RWPE2 (cell line): ENCODE measurements at regions not wholly inside any gene's neighbourhood (a gene's known extent, or its start where the extent isn't known, plus 50 kb on each side); places are given as distances from the start of the nearest gene placed in this dataset.

Experiments
- ATAC-seq: fragments of 200-7000 bp; cut with Tn5 transposase; 3 replicates; pipeline ENCODE4 v1.9.1; 2021; ENCODE audit warnings: low read depth
- DNase-seq: peaks from one replicate; pipeline ENCODE4 v3.0.0-alpha.2; 2020; ENCODE audit warnings: low spot score
- H3K27ac ChIP-seq: fragments of 450-650 bp; 2 replicates; pipeline ENCODE4 v1.5.1; 2017; ENCODE audit warnings: mild to moderate bottlenecking; ENCODE audit not compliant: poor library complexity, severe bottlenecking
- H3K27me3 ChIP-seq: fragments of 250-450 bp; sonication (Bioruptor Pico); 2 replicates; pipeline ENCODE4 v1.5.1; 2021; ENCODE audit warnings: mild to moderate bottlenecking, moderate library complexity; ENCODE audit not compliant: insufficient read depth, poor library complexity, severe bottlenecking
- H3K36me3 ChIP-seq: fragments of 250-450 bp; sonication (Bioruptor Pico); 2 replicates; pipeline ENCODE4 v1.5.1; 2020; ENCODE audit warnings: low read depth, mild to moderate bottlenecking, moderate library complexity
- H3K4me1 ChIP-seq: fragments of 250-450 bp; sonication (Bioruptor Pico); 2 replicates; pipeline ENCODE4 v1.5.1; 2021; ENCODE audit warnings: mild to moderate bottlenecking, moderate library complexity; ENCODE audit not compliant: insufficient read depth, poor library complexity, severe bottlenecking
- H3K4me3 ChIP-seq: fragments of 250-450 bp; sonication (Bioruptor Pico); 2 replicates; pipeline ENCODE4 v1.5.1; 2021; ENCODE audit warnings: mild to moderate bottlenecking, moderate library complexity; ENCODE audit not compliant: severe bottlenecking
- H3K9me3 ChIP-seq: fragments of 250-450 bp; sonication (Bioruptor Pico); 2 replicates; pipeline ENCODE4 v1.5.1; 2021; ENCODE audit warnings: mild to moderate bottlenecking, moderate library complexity; ENCODE audit not compliant: severe bottlenecking
- CTCF ChIP-seq: fragments of 450-650 bp; IDR thresholded peaks from one replicate; pipeline ENCODE4 v1.5.1; 2017; ENCODE audit warnings: mild to moderate bottlenecking, moderate library complexity; ENCODE audit not compliant: poor library complexity, severe bottlenecking

- Histone ChIP-seq H3K4me1 (no peaks in the 10 kb centered on the region), H3K9me3 (no peaks in the 10 kb centered on the region), H3K27ac (no peak overlapping the region), H3K27me3 (peaks cover 12% of the 10 kb centered on the region), H3K36me3 (no peaks in the 10 kb centered on the region), H3K4me3 (no peak overlapping the region)
- no peak for DNase-seq
- no peak for TF ChIP-seq CTCF
- ATAC-seq = no peak
These were observed 446.3 kb upstream of the POU3F3 start for GRCh38 chr2:104407641-104408040.

- ATAC-seq (no peak), DNase-seq (no peak)
- Histone ChIP-seq H3K27ac (no peak overlapping the region), H3K27me3 (peaks cover 15% of the 10 kb centered on the region), H3K9me3 (no peaks in the 10 kb centered on the region), H3K4me1 (no peaks in the 10 kb centered on the region), H3K36me3 (no peaks in the 10 kb centered on the region), H3K4me3 (no peak overlapping the region)
- TF ChIP-seq CTCF = no peak
These were observed 445.6 kb upstream of the POU3F3 start for GRCh38 chr2:104408266-104408665.

DNA sequence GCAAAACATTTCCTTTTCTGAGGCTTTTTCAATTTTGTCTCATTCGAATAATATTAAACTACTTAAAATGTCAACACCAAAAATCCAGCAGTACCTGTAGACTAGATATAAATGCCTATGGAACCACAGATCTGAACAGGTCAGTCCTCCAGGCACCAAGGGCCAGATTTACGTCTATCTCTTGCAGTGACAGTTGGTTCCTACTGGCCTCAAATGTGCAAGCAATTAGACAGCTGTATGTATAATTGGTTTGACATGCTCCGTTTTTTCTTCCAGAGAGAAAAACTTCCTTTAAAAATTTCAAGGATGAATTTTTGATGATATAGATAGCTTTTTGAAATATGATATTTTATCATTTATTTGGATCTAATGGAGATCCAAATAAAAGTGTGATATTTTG is 443.8 kb upstream of the POU3F3 start:
- H3K27ac ChIP-seq = no peak overlapping the region
- ATAC-seq (no peak), DNase-seq (no peak)
- no peak overlapping the region for H3K4me3 ChIP-seq
- peaks cover 25% of the 10 kb centered on the region for H3K27me3 ChIP-seq
- no peaks in the 10 kb centered on the region for H3K9me3 ChIP-seq
- no peaks in the 10 kb centered on the region for H3K4me1 ChIP-seq
- TF ChIP-seq CTCF = no peak
- no peaks in the 10 kb centered on the region for H3K36me3 ChIP-seq

GRCh38 chr2:104412384-104412783 is 441.5 kb upstream of the POU3F3 start:
- TF ChIP-seq CTCF = peak; percentile 43
- Histone ChIP-seq H3K4me1 (no peaks in the 10 kb centered on the region), H3K27ac (no peak overlapping the region), H3K36me3 (no peaks in the 10 kb centered on the region), H3K4me3 (no peak overlapping the region), H3K9me3 (no peaks in the 10 kb centered on the region), H3K27me3 (peaks cover 27% of the 10 kb centered on the region)
- no peak for DNase-seq
- no peak for ATAC-seq

- ATAC-seq (no peak), DNase-seq (no peak)
- Histone ChIP-seq H3K36me3 (no peaks in the 10 kb centered on the region), H3K9me3 (no peaks in the 10 kb centered on the region), H3K27ac (no peak overlapping the region), H3K4me1 (no peaks in the 10 kb centered on the region), H3K27me3 (peaks cover 27% of the 10 kb centered on the region), H3K4me3 (no peak overlapping the region)
- no peak for TF ChIP-seq CTCF
These were observed 440.0 kb upstream of the POU3F3 start for GRCh38 chr2:104413890-104414289.
